HG03139 (cell line): ENCODE measurements at regions not wholly inside any gene's neighbourhood (a gene's known extent, or its start where the extent isn't known, plus 50 kb on each side); places are given as distances from the start of the nearest gene placed in this dataset.

Source experiments
- ATAC-seq: cut with Tn5 transposase; IDR thresholded peaks from one replicate; pipeline ENCODE4 v1.9.1; 2021; ENCODE audit not compliant: unreplicated experiment

- no peak for ATAC-seq
These were observed 235.6 kb upstream of the MYT1L start for GRCh38 chr2:2566396-2567323.

- ATAC-seq, result no peak
These were observed 234.6 kb upstream of the MYT1L start for GRCh38 chr2:2565671-2566070.

- no peak for ATAC-seq
These were observed 233.4 kb upstream of the MYT1L start for GRCh38 chr2:2564300-2565078.

GRCh38 chr2:2563309-2563860, 232.3 kb upstream of the MYT1L start:
- ATAC-seq, result no peak

- ATAC-seq, result no peak
These were observed 231.8 kb upstream of the MYT1L start for GRCh38 chr2:2562867-2563266.

GRCh38 chr2:2561346-2562095, 230.4 kb upstream of the MYT1L start:
- no peak for ATAC-seq

GRCh38 chr2:2560374-2561015, 229.4 kb upstream of the MYT1L start:
- no peak for ATAC-seq

- ATAC-seq, result no peak
These were observed 227.4 kb upstream of the MYT1L start for GRCh38 chr2:2558476-2558875.

- ATAC-seq, result no peak
These were observed 226.4 kb upstream of the MYT1L start for GRCh38 chr2:2557475-2557874.

GRCh38 chr2:2550856-2551255, 219.8 kb upstream of the MYT1L start:
- ATAC-seq, result no peak

GRCh38 chr2:2547911-2548310, 216.8 kb upstream of the MYT1L start:
- no peak for ATAC-seq

GRCh38 chr2:2547451-2547850, 216.4 kb upstream of the MYT1L start:
- no peak for ATAC-seq

- ATAC-seq, result no peak
These were observed 215.0 kb upstream of the MYT1L start for GRCh38 chr2:2546046-2546445.

GRCh38 chr2:2542966-2543611, 212.0 kb upstream of the MYT1L start:
- ATAC-seq, result no peak

- ATAC-seq, result no peak
These were observed 211.2 kb upstream of the MYT1L start for GRCh38 chr2:2542316-2542715.

- ATAC-seq, result no peak
These were observed 209.3 kb upstream of the MYT1L start for GRCh38 chr2:2540406-2540805.

- no peak for ATAC-seq
These were observed 205.5 kb upstream of the MYT1L start for GRCh38 chr2:2536416-2537056.

- no peak for ATAC-seq
These were observed 199.3 kb upstream of the MYT1L start for GRCh38 chr2:2530334-2530733.

- ATAC-seq, result no peak
These were observed 197.8 kb upstream of the MYT1L start for GRCh38 chr2:2528846-2529245.

GRCh38 chr2:2527148-2527547, 196.1 kb upstream of the MYT1L start:
- ATAC-seq, result no peak
